PFSK-1 (cell line): ENCODE measurements at regions not wholly inside any gene's neighbourhood (a gene's known extent, or its start where the extent isn't known, plus 50 kb on each side); places are given as distances from the start of the nearest gene placed in this dataset.

ENCODE experiments used
- FOXP2 ChIP-seq: optimal IDR thresholded peaks from 2 replicates; pipeline ENCODE3; 2011; ENCODE audit warnings: borderline replicate concordance, control low read depth, inconsistent platforms; ENCODE audit not compliant: insufficient read depth; ENCODE audit errors: extremely low read length, extremely low read depth
- POLR2AphosphoS5 ChIP-seq: IDR thresholded peaks from 2 replicates; pipeline ENCODE4 v1.6.1; 2012; ENCODE audit warnings: low read depth, mild to moderate bottlenecking, control low read depth, low read length, moderate library complexity
- TAF1 ChIP-seq: IDR thresholded peaks from 2 replicates; pipeline ENCODE4 v1.6.1; 2012; ENCODE audit warnings: low read length, control low read depth, borderline replicate concordance; ENCODE audit not compliant: insufficient read depth

DNA sequence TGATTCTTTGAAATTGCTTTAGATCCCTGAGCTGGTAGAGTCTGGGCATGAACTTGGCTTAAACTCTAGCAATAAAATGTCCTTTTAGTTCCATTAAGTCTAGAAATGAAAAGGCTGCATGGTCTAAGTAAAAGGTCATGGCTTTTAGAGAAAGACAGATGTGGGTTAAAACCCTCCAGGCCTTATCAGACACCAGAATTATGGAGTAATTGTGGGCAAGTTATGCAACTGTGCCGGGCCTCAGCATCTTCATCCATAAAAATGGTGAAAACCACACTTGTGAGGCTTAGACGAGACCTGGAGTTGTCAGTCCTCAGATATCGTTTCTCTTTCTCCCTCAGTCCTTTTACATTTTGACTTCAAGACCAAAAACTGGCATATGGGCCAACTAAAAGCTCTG lies 597.9 kb upstream of the KIRREL3 start:
- no peak for TF ChIP-seq TAF1
- no peak for TF ChIP-seq POLR2AphosphoS5
- TF ChIP-seq FOXP2 = no peak
